GM20431 (cell line): ENCODE measurements at regions not wholly inside any gene's neighbourhood (a gene's known extent, or its start where the extent isn't known, plus 50 kb on each side); places are given as distances from the start of the nearest gene placed in this dataset.
"Not testable (repeated sequence)": the region's sequence is repeated elsewhere in the genome, so short reads cannot be mapped to it uniquely, and the experiment has no call there.

Experiments
- in situ Hi-C: fragments of 300-500 bp; cut with MseI, MboI; formaldehyde crosslinking; loops from one replicate; pipeline ENCODE4 v1.15.0; 2020; ENCODE audit warnings: low sequenced_read_pairs; ENCODE audit not compliant: unreplicated experiment

DNA sequence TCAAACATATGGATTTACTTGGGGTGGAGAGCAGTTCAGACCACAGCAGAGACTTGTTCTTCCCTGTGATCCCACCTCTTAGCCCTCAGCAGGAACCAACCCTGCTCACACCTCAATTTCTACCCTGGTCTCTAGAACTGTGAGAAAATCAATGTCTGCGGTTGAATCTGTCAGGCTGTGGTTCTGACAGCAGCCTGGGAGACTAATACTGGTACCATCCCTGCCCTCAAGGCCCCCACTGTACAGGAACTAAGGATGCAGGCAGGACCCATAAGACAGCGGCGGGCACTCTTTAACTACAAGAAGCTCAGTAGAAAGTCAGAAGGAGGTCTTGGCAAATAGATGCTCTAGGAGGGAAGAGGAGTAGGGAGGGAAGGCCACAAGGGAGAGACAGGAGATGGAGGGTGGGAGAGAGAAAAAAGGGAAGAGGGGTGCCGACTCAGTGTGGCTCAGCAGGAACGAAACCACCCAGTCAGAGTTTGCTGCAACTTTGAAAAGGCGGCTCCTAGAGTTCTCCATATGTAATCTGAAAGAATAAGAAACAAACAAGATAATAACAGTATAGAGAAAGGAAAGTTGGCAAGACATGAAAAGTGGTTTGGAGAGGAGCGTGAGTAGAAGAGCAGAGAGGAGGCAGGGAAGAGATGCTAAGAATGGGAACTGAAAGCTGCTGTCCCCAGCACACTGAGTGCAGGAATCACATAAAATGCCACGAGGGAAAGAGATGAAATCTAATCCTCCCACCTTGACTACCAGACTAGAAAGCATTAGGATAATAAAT is 323.9 kb upstream of the ID2 start:
- in situ Hi-C loops: no loop called here

- in situ Hi-C loops: no loop called here
These were observed 319.9 kb upstream of the ID2 start for GRCh38 chr2:8361930-8362329.

DNA sequence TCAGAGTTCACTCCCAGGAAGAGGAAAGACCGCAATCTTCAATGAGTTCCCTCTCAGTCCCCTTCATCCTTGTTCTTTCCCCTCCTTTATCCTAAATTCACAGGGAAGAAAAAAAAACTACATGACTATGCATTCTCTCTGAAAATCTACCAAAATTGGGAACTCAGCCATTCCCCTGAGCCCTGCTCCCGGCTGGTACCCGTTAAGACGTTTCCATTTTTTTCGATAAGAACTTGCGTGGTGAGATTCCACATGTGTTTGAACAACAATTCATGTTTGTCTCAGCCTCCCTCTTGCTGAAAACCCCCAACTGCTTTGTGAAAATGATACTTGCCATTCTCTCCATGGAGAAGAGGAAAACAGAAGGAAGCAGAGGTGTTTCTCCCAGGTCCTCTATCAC is 318.7 kb upstream of the ID2 start:
- in situ Hi-C loops: no loop called here

- in situ Hi-C loops: no loop called here
These were observed 317.2 kb upstream of the ID2 start for GRCh38 chr2:8364668-8365067.

DNA sequence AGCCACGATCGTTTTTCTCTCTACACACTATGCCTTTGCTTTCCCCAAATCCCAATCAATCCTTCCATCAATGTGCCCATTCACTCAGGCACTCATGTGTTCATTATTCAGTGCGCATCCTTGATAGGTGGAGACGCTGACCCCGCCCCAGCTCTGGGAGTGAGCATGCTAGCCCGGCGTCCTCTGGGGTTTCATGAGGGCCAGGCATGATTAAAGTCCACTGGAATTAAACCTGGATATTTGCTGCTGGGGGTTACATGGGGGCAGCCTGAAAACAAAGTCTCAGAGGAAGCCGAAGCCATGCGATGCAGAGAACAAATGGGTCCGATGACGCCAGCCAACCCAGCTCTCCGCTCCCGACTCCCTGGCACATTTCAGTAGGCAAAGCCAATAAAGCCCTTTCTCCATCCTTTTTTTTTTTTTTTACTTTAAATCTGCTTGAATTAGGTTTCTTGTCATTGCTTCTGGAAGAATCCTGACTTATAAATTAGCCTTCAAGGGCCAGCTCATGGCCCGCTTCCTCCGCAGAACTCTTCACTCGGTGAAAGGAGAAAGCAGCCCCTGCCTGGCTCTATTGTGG is 316.4 kb upstream of the ID2 start:
- in situ Hi-C loops: no loop called here

DNA sequence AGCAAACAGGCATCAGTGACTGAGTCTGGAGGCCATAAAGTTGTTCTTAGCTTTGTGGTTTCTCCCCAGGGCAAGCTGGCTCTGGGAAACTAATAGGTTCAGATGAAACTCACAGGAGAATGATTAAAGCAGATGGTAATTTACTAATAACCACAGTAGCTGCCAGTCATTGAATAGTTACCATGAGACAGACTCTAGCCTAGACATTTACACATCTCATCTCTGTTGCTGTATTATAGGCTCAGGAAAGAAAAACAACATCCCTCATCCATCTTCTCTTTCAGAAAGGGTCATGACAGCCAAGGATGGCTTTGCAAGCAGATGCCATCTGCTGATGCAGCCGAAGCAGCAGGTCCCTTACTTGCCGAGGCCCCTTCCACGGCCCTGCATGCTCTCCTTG is 314.0 kb upstream of the ID2 start:
- in situ Hi-C loops: no loop called here

DNA sequence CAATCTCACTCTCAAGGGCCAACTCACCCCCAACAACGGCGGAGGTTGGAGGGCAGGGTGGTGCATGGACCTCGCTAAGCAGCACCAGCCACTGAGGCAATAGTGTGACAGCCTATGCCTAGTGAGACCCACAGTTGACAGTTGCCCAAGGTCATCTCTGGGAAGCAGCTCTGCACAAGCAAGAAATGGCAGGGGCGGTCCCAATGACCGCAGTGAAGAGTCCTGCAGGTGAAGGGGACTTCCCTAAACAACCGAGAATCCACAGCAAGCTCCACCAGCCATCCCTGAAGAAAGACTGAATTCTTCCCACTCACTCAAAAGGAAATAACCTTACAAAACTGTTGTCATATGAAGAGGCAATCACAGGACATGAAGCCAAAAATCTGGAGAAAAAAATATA is 313.4 kb upstream of the ID2 start:
- in situ Hi-C loops: no loop called here

DNA sequence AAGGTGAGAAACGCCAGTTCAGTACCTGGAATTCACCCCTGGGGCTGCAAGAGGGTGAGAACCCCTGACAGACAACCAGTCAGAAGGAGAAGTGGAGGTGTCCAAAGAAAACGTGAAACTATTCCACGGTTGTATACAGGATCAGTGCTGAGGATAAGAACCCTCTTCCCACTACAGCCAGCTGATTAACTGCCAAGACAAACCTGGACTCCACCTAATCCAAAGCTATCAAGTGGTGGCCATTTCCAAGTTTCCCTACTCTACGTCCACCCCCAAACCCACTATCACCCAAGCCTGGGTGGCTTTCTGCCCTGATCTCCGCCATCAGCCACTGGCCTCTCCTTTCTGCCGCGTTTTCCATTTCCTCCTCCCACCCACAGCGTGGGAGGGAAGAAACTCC is 312.3 kb upstream of the ID2 start:
- in situ Hi-C loops: no loop called here

- in situ Hi-C loops: no loop called here
These were observed 311.5 kb upstream of the ID2 start for GRCh38 chr2:8370258-8370802.

GRCh38 chr2:8371653-8372052 is 310.2 kb upstream of the ID2 start:
- in situ Hi-C loops: no loop called here

- in situ Hi-C loops: no loop called here
These were observed 307.1 kb upstream of the ID2 start for GRCh38 chr2:8374782-8375181.

- in situ Hi-C loops: no loop called here
These were observed 305.0 kb upstream of the ID2 start for GRCh38 chr2:8376603-8377410.

DNA sequence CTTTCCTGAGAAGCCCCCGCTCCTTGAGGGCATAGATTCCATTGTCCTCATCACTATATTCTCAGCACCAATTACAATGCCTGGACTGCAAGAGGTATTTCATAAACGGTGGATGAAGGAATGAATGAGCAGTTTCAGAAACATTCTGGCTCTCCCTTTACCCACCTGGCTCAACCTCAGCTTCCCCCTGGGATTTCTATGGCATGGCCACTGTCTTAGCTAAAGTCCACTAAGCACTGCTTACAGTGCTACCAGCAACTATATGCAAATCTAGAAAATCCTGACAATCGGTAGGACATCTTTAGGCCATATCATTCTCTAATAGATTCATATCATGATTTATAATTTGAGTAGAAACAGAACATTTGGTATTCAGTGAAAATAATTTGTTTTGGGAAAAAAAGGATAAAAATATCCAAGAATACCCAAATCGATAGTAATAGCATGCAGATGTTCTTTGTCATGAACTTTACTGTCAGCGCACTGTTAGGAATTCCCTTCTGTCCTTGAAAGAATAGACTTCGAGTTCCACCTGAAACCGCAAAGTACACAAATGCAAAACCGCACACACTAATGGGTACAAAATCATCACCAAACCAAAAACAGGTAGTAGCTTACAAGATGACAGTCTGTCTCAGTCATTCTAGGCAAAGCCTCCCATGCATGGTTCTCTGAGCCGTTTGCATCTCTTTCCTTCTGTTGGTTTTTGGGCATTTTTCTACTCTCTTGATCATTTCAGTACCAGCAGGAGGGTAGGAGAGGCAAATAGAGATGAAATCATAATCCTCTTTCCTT is 303.6 kb upstream of the ID2 start:
- in situ Hi-C loops: no loop called here

- in situ Hi-C loops: no loop called here
These were observed 302.7 kb upstream of the ID2 start for GRCh38 chr2:8379128-8379527.

DNA sequence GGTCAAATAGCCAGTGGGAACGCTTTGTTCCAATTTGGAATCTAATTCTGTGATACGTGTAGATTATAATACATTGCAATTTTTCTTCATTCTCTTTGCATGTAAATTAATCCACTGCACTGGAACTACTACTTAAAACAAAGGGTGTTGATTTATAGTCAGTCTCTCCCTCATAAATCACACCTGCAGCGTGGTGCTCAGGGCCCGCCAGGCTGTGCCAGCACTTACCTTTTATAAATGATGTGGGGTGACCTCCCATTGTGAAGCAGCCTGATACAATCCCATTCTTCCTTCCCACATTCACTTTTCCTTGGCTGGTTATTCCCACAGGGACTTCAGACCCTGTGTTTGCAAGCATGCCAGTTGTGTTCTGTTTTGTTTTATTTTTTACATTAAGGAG is 302.3 kb upstream of the ID2 start:
- in situ Hi-C loops: no loop called here

DNA sequence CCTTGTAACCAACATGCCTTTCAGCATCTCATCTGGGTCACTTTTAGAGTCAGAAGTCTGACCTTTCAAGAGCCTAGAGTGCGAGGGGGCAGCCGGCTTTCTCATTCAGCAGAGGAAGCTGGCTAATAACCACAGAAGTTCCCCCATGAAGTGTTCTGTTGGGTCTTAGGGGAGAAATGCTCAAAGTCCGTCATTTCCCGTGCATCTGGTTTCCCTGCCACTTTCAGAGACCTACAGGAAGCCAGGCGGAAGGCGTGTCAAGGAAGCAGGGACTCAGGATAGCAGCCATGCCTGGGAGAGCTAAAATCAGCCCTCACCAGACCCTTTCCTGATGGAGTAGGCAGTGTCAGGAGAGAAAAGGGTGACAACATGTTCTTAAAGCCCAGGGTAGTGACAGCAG is 301.8 kb upstream of the ID2 start:
- in situ Hi-C loops: no loop called here

GRCh38 chr2:8380566-8380965 is 301.3 kb upstream of the ID2 start:
- in situ Hi-C loops: no loop called here

DNA sequence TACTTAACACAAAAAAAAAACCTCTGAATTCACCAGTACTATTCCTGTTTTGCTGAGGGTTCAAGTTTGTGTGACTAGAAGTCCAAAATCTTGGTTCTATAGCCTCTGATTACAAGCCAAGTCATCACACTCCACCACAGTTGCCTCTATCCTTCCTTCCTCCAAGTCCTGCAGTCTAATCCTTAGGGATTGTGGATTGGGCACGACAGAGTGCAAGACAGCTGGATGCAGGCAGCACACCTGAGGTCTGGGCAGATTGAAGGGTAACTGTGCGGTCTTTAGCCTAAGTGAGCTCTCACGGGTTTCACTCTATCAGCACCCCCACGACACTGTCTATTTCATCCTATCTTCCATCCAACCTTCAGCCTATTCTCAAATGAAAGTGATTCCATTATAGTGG is 299.4 kb upstream of the ID2 start:
- in situ Hi-C loops: no loop called here

GRCh38 chr2:8386748-8387147 is 295.1 kb upstream of the ID2 start:
- in situ Hi-C loops: not testable (repeated sequence)

- in situ Hi-C loops: no loop called here
These were observed 293.1 kb upstream of the ID2 start for GRCh38 chr2:8388781-8389180.
